Esophagus squamous epithelium (tissue), 4 donors: ENCODE measurements at regions not wholly inside any gene's neighbourhood (a gene's known extent, or its start where the extent isn't known, plus 50 kb on each side); places are given as distances from the start of the nearest gene placed in this dataset.
"Not testable (repeated sequence)": the region's sequence is repeated elsewhere in the genome, so short reads cannot be mapped to it uniquely, and the experiment has no call there.

Experiments used
- CTCF ChIP-seq, 6 experiments: fragments of 450-650 bp in 4 of 6; fragments of 200-600 bp in 2 of 6; sonication (generic) in 2 of 6; IDR thresholded peaks; one replicate each; pipeline ENCODE4 v1.5.1; 2016 to 2019; ENCODE audit warnings: antibody characterized with exemption in 6 of 6, mild to moderate bottlenecking in 4 of 6, moderate library complexity in 4 of 6
- POLR2A ChIP-seq, 4 donors: fragments of 450-650 bp; IDR thresholded peaks; one replicate each; pipeline ENCODE4 v1.6.1; 2017; ENCODE audit warnings: antibody characterized with exemption in 4 of 4, mild to moderate bottlenecking in 4 of 4, moderate library complexity in 3 of 4

GRCh38 chr2:194021130-194021529, 1635.9 kb upstream of the SLC39A10 start:
- not testable (repeated sequence) for TF ChIP-seq CTCF, POLR2A (IDR thresholded peaks at IDR 0.05)
